ENCODE measurements at regions not wholly inside any gene's neighbourhood (a gene's known extent, or its start where the extent isn't known, plus 50 kb on each side); places are given as distances from the start of the nearest gene placed in this dataset.

DNA sequence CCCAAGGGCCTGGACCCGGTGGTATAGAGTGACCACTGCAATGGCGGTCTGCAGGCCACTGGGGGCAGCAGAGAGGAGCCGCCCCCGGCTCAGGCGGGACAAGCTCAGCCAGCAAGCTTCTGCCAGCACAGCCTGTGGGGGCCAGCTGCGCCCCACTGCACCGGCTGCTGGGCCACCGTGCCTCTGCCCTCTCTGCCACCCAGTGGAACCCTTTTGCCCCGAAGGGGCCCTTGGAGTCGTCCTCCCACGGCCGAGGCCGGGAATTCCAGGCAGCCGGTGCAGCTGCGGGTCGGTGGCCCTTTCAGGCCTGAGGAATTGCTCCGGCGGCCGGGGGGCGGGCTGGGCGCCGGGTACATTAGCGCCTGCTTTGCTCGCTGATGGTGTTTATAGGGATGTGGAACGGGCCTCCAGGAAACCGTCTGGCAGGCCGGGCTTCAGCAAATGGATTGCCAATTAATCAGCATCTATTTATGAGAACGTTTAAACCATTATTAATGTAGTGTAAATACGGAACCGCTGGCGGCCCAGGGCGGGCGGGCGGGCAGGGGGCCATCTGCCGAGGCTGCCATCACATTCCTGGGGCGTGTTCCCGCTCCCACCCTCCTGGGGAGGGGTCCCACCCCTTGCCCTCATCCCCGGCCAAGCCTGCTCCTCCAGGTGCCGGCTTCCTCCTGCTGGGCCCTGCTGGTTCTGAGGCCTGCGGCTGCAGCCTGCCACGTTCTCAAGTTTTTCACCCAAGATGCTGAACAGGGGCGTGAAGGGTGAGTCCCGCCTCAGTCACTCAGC, 127.4 kb downstream of the BARX1 start:
- TF ChIP-seq ZNF565 (CRISPR knock-in tag; conservative IDR thresholded peaks at IDR 0.05; ENCODE audit: low read depth) (no peak), ZFP3 (CRISPR knock-in tag; IDR thresholded peaks at IDR 0.05) (no peak), OSR1 (CRISPR knock-in tag; IDR thresholded peaks at IDR 0.05) (no peak), ZC3H10 (CRISPR knock-in tag; IDR thresholded peaks at IDR 0.05) (no peak), ZFP30 (CRISPR knock-in tag; IDR thresholded peaks at IDR 0.05) (no peak), PPARA (CRISPR knock-in tag; IDR thresholded peaks at IDR 0.05; ENCODE audit: borderline replicate concordance) (no peak)
- peak; percentile 98 for ATAC-seq

DNA sequence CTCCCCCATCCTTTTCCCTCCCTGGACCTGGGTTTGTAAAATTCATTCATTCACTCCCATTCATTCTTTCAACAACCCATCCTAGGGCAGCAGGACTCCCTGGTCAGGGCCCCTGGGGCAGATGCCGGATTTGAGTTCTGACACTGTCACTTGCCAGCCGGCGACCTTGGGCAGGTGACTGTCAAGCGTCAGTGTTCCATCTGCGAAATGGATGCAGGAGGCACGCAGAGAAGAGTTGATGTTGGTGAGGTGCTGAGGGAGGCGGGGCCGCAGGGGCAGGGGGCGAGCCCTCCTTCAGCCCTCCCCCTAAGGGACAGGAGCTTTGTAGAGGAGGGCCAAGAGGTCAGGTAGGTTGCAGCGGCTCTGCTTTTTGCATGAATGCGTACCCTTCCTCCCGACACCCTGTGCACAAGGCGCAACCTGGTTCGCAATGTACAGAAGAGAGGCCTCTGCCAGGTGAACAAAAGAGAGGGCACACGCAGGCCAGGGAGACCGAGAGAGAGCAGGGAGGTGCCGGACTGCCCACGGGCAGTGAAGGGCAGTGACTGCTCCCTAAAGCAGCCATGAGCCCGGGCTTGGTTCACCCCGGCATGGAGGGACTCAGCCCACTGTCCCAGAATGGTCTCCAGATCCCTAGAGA, 128.1 kb downstream of the BARX1 start:
- TF ChIP-seq ZNF70 (CRISPR knock-in tag; IDR thresholded peaks at IDR 0.05): no peak
- TF ChIP-seq, protein P1, sequence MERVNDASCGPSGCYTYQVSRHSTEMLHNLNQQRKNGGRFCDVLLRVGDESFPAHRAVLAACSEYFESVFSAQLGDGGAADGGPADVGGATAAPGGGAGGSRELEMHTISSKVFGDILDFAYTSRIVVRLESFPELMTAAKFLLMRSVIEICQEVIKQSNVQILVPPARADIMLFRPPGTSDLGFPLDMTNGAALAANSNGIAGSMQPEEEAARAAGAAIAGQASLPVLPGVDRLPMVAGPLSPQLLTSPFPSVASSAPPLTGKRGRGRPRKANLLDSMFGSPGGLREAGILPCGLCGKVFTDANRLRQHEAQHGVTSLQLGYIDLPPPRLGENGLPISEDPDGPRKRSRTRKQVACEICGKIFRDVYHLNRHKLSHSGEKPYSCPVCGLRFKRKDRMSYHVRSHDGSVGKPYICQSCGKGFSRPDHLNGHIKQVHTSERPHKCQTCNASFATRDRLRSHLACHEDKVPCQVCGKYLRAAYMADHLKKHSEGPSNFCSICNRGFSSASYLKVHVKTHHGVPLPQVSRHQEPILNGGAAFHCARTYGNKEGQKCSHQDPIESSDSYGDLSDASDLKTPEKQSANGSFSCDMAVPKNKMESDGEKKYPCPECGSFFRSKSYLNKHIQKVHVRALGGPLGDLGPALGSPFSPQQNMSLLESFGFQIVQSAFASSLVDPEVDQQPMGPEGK (CRISPR knock-in tag; IDR thresholded peaks at IDR 0.05; ENCODE audit: borderline replicate concordance): no peak
- TF ChIP-seq, protein P2, sequence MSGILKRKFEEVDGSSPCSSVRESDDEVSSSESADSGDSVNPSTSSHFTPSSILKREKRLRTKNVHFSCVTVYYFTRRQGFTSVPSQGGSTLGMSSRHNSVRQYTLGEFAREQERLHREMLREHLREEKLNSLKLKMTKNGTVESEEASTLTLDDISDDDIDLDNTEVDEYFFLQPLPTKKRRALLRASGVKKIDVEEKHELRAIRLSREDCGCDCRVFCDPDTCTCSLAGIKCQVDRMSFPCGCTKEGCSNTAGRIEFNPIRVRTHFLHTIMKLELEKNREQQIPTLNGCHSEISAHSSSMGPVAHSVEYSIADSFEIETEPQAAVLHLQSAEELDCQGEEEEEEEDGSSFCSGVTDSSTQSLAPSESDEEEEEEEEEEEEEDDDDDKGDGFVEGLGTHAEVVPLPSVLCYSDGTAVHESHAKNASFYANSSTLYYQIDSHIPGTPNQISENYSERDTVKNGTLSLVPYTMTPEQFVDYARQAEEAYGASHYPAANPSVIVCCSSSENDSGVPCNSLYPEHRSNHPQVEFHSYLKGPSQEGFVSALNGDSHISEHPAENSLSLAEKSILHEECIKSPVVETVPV (CRISPR knock-in tag; IDR thresholded peaks at IDR 0.05): no peak
- no peak for TF ChIP-seq TCF4 (CRISPR knock-in tag; IDR thresholded peaks at IDR 0.05; ENCODE audit: borderline replicate concordance)
- no peak for TF ChIP-seq RARB (CRISPR knock-in tag; IDR thresholded peaks at IDR 0.05)
- TF ChIP-seq ISL1 (CRISPR knock-in tag; IDR thresholded peaks at IDR 0.05): no peak
- peak; percentile 38 for ATAC-seq

DNA sequence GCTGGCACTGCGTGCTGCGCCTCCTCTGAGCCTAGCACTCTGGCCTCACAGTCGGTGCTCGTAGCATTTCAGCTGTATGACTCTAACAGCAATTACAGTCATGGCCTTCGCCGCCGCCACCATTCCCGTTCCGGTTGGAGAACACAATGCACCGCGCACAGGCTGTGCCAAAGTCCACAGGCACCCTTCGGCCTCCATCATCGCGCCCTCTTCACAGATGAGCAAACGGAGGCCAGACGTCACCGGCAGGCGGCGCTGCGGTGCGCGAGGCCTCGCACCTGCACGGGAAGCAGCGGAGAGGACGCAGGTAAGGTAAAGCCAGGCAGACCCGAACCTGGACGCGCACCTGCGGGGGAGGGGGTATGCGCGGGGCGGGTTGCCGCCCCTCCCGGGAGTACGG, 128.9 kb downstream of the BARX1 start:
- no peak for ATAC-seq
- TF ChIP-seq, protein P2 (CRISPR knock-in tag; IDR thresholded peaks at IDR 0.05): no peak
- TF ChIP-seq ZNF565 (CRISPR knock-in tag; conservative IDR thresholded peaks at IDR 0.05; ENCODE audit: low read depth) (no peak), ARNTL (CRISPR knock-in tag; IDR thresholded peaks at IDR 0.05; ENCODE audit: borderline replicate concordance, low read depth) (no peak), ZNF70 (CRISPR knock-in tag; IDR thresholded peaks at IDR 0.05) (no peak), CSDC2 (CRISPR knock-in tag; IDR thresholded peaks at IDR 0.05) (no peak), TCF4 (CRISPR knock-in tag; IDR thresholded peaks at IDR 0.05; ENCODE audit: borderline replicate concordance) (no peak), ZNF8 (CRISPR knock-in tag; IDR thresholded peaks at IDR 0.05) (no peak), ESRRG (CRISPR knock-in tag; IDR thresholded peaks at IDR 0.05) (no peak), PPARA (CRISPR knock-in tag; IDR thresholded peaks at IDR 0.05; ENCODE audit: borderline replicate concordance) (no peak), ZFP3 (CRISPR knock-in tag; IDR thresholded peaks at IDR 0.05) (no peak)

DNA sequence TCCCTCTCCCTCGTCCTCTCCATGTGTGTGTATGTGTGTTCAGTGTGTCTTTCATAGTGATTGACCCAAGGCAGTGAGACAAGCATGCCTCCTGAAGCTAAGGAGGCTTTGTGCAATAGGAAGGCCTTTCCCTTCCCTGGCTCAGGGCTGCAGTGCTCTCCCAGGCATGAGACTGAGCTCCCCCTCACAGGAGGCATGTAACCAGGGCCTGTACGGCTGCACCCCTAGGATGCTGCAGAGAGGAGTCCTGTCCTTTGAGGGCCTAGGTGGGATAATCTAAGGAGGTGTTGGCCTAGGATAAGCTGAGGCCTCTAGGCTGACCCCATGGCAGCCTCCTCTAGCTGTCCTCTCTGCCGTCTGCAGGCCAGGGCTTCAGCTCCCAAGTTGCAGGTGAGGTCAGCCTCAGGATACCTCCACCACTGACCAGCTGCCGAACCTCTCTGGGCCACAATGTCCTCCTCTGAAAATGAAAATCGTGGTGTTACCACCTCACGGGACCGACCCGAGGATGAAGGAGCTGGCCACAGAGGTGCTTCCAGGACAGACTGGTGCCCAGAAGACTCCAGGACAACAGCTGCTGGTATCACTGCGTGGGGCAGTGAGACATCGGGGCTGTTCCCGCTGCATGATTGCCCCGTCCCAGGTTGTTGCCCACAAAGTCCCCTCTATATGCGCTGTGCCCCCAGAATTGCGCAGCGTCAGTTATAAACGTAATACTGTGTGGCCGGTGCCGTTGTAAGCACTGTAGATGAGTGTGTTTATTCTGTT, 129.6 kb downstream of the BARX1 start:
- no peak for TF ChIP-seq ISL1 (CRISPR knock-in tag; IDR thresholded peaks at IDR 0.05)
- TF ChIP-seq TCF4 (CRISPR knock-in tag; IDR thresholded peaks at IDR 0.05; ENCODE audit: borderline replicate concordance): no peak
- no peak for TF ChIP-seq PPARA (CRISPR knock-in tag; IDR thresholded peaks at IDR 0.05; ENCODE audit: borderline replicate concordance)
- TF ChIP-seq, protein P3, sequence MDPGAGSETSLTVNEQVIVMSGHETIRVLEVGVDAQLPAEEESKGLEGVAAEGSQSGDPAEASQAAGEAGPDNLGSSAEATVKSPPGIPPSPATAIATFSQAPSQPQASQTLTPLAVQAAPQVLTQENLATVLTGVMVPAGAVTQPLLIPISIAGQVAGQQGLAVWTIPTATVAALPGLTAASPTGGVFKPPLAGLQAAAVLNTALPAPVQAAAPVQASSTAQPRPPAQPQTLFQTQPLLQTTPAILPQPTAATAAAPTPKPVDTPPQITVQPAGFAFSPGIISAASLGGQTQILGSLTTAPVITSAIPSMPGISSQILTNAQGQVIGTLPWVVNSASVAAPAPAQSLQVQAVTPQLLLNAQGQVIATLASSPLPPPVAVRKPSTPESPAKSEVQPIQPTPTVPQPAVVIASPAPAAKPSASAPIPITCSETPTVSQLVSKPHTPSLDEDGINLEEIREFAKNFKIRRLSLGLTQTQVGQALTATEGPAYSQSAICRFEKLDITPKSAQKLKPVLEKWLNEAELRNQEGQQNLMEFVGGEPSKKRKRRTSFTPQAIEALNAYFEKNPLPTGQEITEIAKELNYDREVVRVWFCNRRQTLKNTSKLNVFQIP (CRISPR knock-in tag; IDR thresholded peaks at IDR 0.05; ENCODE audit: borderline replicate concordance, low read depth): no peak
- TF ChIP-seq ARNTL (CRISPR knock-in tag; IDR thresholded peaks at IDR 0.05; ENCODE audit: borderline replicate concordance, low read depth): no peak
- TF ChIP-seq SNAI2 (CRISPR knock-in tag; IDR thresholded peaks at IDR 0.05): no peak
- no peak for TF ChIP-seq ZFP30 (CRISPR knock-in tag; IDR thresholded peaks at IDR 0.05)
- ATAC-seq: no peak
